BJ (cell line): ENCODE measurements at regions not wholly inside any gene's neighbourhood (a gene's known extent, or its start where the extent isn't known, plus 50 kb on each side); places are given as distances from the start of the nearest gene placed in this dataset.

ENCODE experiments used
- CTCF ChIA-PET: fragments of 350-600 bp; formaldehyde crosslinking; extraction: SDS; loops from one replicate; lab custom pipeline; 2021; ENCODE audit warnings: antibody characterized with exemption, inconsistent platforms; lab: Yijun Ruan, JAX
- POLR2A ChIA-PET: fragments of 300-600 bp; sonication (Branson Sonifier 250); formaldehyde crosslinking; extraction: SDS; loops from one replicate; lab custom pipeline; 2021; ENCODE audit warnings: antibody characterized with exemption; lab: Charles Lee
- DNase-seq: peaks from one replicate; pipeline ENCODE4 v3.0.0-alpha.2; 2011; ENCODE audit warnings: low read depth
- H3K27me3 ChIP-seq: 2 replicates; pipeline ENCODE4 v1.6.0; 2011; ENCODE audit warnings: low read length; ENCODE audit not compliant: control insufficient read depth, insufficient read depth
- H3K36me3 ChIP-seq: 2 replicates; pipeline ENCODE4 v1.5.1; 2011; ENCODE audit warnings: low read length; ENCODE audit not compliant: control insufficient read depth, insufficient read depth
- H3K4me3 ChIP-seq: 2 replicates; pipeline ENCODE4 v1.5.1; 2011; ENCODE audit warnings: low read depth, mild to moderate bottlenecking, control low read depth, low read length
- CTCF ChIP-seq: IDR thresholded peaks from 2 replicates; pipeline ENCODE4 v1.5.1; 2011; ENCODE audit warnings: low read depth, mild to moderate bottlenecking, control low read depth, inconsistent platforms, low read length, moderate library complexity; ENCODE audit not compliant: insufficient read depth

- ChIA-PET POLR2A (no interaction called here), CTCF (interaction anchor here (1.8 kb wide), 1 partner anchor 13 kb away, joined by 4 read pairs; no protein-coding TSS in a partner anchor)
- TF ChIP-seq CTCF = no peak
- Histone ChIP-seq H3K36me3 (no peaks in the 10 kb centered on the region), H3K27me3 (peaks cover 2% of the 10 kb centered on the region; the same call in 1 of the 2 replicates), H3K4me3 (no peak overlapping the region)
- no peak for DNase-seq
These were observed 102.3 kb upstream of the PROK2 start for GRCh38 chr3:71887256-71887655.

DNA sequence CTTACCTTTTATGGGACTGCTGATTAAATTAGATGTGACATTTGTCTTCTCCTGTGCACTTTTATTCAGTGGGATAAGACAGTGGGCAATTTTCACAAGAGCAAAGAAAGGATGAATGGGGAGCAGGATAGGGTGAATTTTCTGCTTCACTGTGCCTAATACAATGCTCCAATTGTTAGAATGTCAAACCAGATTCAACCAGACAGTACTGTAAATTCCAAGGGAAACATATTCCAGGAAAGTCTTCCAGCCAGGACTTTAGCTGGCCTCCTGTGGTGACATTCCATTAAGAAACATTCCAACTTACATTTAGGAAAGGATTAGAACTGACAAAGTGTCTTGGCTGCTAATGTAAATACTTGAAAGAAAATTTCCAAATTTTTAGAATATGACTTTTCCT is 100.1 kb upstream of the PROK2 start:
- POLR2A ChIA-PET = no interaction called here
- Histone ChIP-seq H3K36me3 (no peaks in the 10 kb centered on the region), H3K4me3 (no peak overlapping the region), H3K27me3 (peaks cover 2% of the 10 kb centered on the region; the same call in 1 of the 2 replicates)
- no peak for TF ChIP-seq CTCF
- DNase-seq = no peak
- CTCF ChIA-PET = interaction anchor here (1.8 kb wide), 1 partner anchor 9 kb away, joined by 9 read pairs; no protein-coding TSS in a partner anchor

DNA sequence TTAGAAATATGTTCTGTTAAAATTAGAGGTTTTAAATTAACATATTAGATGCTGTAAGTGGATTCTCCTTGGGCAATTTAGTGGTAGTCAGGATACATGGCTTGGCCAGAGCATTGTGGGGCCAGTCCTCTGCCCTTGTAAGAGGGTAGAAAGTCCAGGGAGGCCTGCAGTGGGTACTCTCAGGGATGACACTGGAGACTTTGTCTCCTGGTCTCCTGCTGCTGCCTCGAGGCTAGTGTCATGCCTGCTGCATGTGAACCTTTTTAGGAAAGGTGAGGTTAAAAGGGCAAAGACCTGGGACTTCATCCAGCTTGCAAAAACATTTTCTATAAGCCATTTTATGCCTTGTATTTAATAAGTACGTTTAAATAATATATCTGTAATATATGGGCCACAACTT is 96.8 kb upstream of the PROK2 start:
- Histone ChIP-seq H3K4me3 (no peak overlapping the region), H3K27me3 (no peaks in the 10 kb centered on the region; the same call in 1 of the 2 replicates)
- no peak for TF ChIP-seq CTCF

DNA sequence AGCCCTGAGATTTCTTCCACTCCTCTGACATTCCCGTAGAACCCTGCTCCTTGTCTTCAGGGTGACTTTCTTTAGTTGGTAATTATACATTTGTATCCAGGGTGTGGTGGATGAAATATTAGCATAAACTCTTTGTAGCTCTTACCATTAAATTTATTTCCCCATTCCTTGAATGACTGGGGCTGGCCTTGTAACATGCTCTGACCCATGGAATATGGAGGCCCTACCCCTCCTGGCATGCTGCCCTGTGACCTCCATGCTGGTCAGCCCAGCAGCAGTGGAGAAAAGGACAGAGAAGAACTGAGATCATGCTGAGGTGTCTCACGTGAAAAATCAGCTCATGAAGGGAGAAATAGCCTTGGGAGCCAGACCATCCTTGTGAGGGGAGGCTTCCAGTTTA is 96.1 kb upstream of the PROK2 start:
- ChIA-PET POLR2A (no interaction called here), CTCF (interaction anchor here (3.7 kb wide), 1 partner anchor 942 kb away, joined by 17 read pairs; no protein-coding TSS in a partner anchor)
- H3K4me3 ChIP-seq = no peak overlapping the region
- no peak for TF ChIP-seq CTCF
- no peaks in the 10 kb centered on the region; the same call in 1 of the 2 replicates for H3K27me3 ChIP-seq
- no peak for DNase-seq
- no peaks in the 10 kb centered on the region for H3K36me3 ChIP-seq

More for the DNA sequence above, 96.8 kb upstream of the PROK2 start:
- DNase-seq = no peak
- CTCF ChIA-PET = interaction anchor here (1.0 to 3.7 kb wide), 2 partner anchors 16 to 941 kb away, joined by 3 to 17 read pairs; no protein-coding TSS in a partner anchor
- POLR2A ChIA-PET = no interaction called here
- H3K36me3 ChIP-seq = no peaks in the 10 kb centered on the region

DNA sequence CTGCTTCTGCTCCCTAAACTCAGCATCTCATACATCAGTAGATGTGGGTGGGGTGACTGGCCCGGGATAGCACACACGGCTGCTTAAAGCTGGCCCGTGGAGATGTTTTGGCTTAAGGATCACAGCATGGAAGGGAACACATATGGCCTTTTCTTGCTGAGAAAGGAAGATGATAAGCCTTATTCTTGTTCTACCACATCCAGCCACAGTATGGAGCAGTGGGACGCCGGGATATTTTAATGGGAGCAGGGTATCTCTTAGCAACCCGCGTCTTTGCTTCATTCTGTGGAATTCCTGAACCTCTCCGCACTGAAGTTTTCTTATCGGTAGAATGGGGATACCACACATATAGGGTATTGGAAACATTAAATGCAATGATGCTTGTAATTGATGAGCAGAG is 94.1 kb upstream of the PROK2 start:
- CTCF ChIA-PET = interaction anchor here (1.2 to 5.5 kb wide), 6 partner anchors 10 to 944 kb away, joined by 3 to 24 read pairs (median 9); no protein-coding TSS in a partner anchor
- no peaks in the 10 kb centered on the region for H3K36me3 ChIP-seq
- POLR2A ChIA-PET = no interaction called here
- no peak overlapping the region for H3K4me3 ChIP-seq
- no peak for TF ChIP-seq CTCF
- DNase-seq = no peak
- H3K27me3 ChIP-seq = no peaks in the 10 kb centered on the region; the same call in 1 of the 2 replicates
